C4-2B (cell line): ENCODE measurements at regions not wholly inside any gene's neighbourhood (a gene's known extent, or its start where the extent isn't known, plus 50 kb on each side); places are given as distances from the start of the nearest gene placed in this dataset.
"Not testable (repeated sequence)": the region's sequence is repeated elsewhere in the genome, so short reads cannot be mapped to it uniquely, and the experiment has no call there.

Experiments used
- H3K27ac ChIP-seq: fragments of 450-650 bp; 2 replicates; pipeline ENCODE4 v1.5.1; 2017
- CTCF ChIP-seq: fragments of 450-650 bp; conservative IDR thresholded peaks from 2 replicates; pipeline ENCODE4 v1.5.1; 2017; ENCODE audit warnings: mild to moderate bottlenecking
- ZFX ChIP-seq: fragments of 450-650 bp; IDR thresholded peaks from 2 replicates; pipeline ENCODE4 v1.6.1; 2017

DNA sequence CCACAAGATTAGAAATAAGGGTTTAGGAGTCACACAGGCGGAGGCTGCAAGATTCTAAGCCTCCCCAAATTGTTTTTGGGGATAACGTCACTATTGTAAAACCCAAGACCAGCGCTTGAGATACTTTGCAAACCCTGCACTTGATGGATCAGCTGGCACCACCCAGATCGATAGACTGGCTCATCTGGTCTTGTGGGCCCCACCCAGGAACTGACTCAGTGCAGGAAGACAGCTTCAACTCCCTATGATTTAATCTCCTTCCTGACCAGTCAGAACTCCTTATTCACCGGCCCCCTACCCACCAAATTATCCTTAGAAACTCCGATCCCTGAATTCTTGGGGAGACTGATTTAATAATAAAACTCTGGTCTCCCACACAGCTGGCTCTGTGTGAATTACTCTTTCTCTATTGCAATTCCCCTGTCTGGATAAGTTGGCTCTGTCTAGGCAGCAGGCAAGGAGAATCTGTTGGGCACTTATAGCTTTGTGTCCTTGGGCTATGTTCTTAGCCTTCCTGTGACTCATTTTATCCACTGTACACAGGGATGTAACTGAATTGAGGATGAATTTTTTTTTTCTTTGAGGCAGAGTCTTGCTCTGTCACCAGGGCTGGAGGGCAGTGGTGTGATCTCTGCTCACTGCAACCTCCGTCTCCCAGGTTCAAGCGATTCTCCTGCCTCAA lies 64.4 kb upstream of the CARD11 start:
- TF ChIP-seq CTCF (no peak), ZFX (no peak)
- H3K27ac ChIP-seq, result no peak overlapping the region

DNA sequence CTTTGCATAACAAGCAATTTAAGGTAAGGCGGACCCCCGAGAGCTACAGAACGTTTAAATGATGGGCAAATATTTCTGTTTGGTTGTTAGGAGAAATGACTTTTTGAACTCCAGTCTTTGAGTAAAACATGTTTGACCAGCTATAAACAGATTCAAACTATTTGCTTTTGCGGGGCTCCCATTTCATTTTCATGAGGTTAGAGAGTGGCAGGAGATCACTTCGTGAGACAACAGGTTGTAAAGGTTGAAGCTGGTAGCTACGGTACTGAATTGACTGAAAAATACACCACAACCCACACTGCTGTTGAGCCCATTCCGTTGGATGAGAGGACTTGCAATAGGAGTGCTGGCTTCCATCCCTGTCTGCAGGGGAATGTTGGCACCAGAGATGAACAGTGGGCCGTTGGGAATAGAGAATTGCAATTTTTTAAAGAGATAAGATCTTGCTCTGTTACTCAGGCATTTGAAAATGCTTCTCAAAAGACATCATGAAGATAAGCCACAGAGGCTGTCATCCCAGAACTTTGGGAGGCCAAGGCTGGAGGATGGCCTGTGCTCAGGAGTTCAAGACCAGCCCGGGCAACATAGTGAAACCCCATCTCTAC lies 65.7 kb upstream of the CARD11 start:
- TF ChIP-seq CTCF (no peak), ZFX (no peak)

DNA sequence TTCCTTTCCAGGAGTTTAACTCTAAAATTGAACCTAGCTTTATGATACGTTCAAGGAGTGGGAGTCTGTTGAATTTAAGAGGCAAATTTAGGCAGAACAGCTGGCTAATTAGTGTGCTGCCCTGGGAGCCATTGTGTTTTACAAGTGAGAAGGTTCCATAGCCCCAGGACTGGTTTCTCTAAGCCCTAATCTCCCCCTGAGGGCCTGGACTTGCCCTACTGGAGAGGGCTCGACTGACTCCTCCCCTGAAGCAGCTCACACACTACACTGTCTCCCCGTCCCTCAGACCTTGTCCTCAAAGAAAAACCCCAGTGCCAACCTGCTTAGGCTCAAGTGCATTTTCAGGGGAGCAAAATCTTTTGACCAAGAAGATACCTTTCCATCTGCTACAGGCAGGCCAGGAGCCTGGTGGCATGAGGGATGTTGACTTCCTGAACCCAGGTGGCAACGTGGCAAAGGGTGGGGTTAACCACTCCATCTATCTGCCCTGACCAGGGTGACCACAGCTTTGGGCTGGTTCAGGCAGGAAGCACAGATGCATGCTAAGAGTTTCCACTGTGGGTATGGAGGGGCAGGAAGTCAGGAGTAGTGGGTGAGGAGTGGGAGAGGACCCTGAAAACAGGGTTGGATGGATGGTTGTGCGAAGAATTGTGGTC lies 68.9 kb upstream of the CARD11 start:
- H3K27ac ChIP-seq, result no peak overlapping the region
- TF ChIP-seq ZFX (no peak), CTCF (no peak)

More for the DNA sequence above, 65.7 kb upstream of the CARD11 start:
- H3K27ac ChIP-seq, result no peak overlapping the region

- TF ChIP-seq ZFX (no peak), CTCF (no peak)
- H3K27ac ChIP-seq, result no peak overlapping the region
Measured at GRCh38 chr7:3114917-3115316, 71.2 kb upstream of the CARD11 start.

GRCh38 chr7:3117081-3117480 lies 73.4 kb upstream of the CARD11 start:
- H3K27ac ChIP-seq, result no peak overlapping the region
- TF ChIP-seq ZFX, result no peak
- no peak for TF ChIP-seq CTCF

GRCh38 chr7:3117488-3118231 lies 74.0 kb upstream of the CARD11 start:
- no peak for TF ChIP-seq ZFX
- TF ChIP-seq CTCF, result no peak
- no peak overlapping the region for H3K27ac ChIP-seq

GRCh38 chr7:3119352-3119927 lies 75.8 kb upstream of the CARD11 start:
- H3K27ac ChIP-seq, result not testable (repeated sequence)
